PFSK-1 (cell line): ENCODE measurements at regions not wholly inside any gene's neighbourhood (a gene's known extent, or its start where the extent isn't known, plus 50 kb on each side); places are given as distances from the start of the nearest gene placed in this dataset.

ENCODE experiments used
- FOXP2 ChIP-seq: optimal IDR thresholded peaks from 2 replicates; pipeline ENCODE3; 2011; ENCODE audit warnings: borderline replicate concordance, control low read depth, inconsistent platforms; ENCODE audit not compliant: insufficient read depth; ENCODE audit errors: extremely low read length, extremely low read depth
- POLR2AphosphoS5 ChIP-seq: IDR thresholded peaks from 2 replicates; pipeline ENCODE4 v1.6.1; 2012; ENCODE audit warnings: low read depth, mild to moderate bottlenecking, control low read depth, low read length, moderate library complexity
- REST ChIP-seq, 2 experiments: IDR thresholded peaks; 2 replicates each; pipeline versions ENCODE4 v1.6.1 to v1.8.0; 2011 to 2012; ENCODE audit warnings: low read depth in 2 of 2, low read length in 2 of 2, control low read depth in 1 of 2, inconsistent platforms in 1 of 2, mild to moderate bottlenecking in 1 of 2, moderate library complexity in 1 of 2; ENCODE audit not compliant: insufficient read depth in 1 of 2
- SIN3A ChIP-seq: IDR thresholded peaks from 2 replicates; pipeline ENCODE4 v1.6.1; 2012; ENCODE audit warnings: mild to moderate bottlenecking, low read length, moderate library complexity, borderline replicate concordance; ENCODE audit not compliant: insufficient read depth
- TAF1 ChIP-seq: IDR thresholded peaks from 2 replicates; pipeline ENCODE4 v1.6.1; 2012; ENCODE audit warnings: low read length, control low read depth, borderline replicate concordance; ENCODE audit not compliant: insufficient read depth

GRCh38 chr5:152171888-152172287 is 233.2 kb downstream of the NMUR2 start:
- no peak for TF ChIP-seq POLR2AphosphoS5

- TF ChIP-seq POLR2AphosphoS5 (no peak), FOXP2 (no peak), SIN3A (no peak), REST (IDR thresholded peaks at IDR 0.05; ENCODE audit: insufficient read depth in 1 of 2, low read depth in 2 of 2, low read length in 2 of 2) (no peak), TAF1 (no peak)
These were observed 234.7 kb downstream of the NMUR2 start for GRCh38 chr5:152170350-152170749.

- TF ChIP-seq SIN3A, result no peak
- no peak for TF ChIP-seq REST (IDR thresholded peaks at IDR 0.05; ENCODE audit: insufficient read depth in 1 of 2, low read depth in 2 of 2, low read length in 2 of 2)
- no peak for TF ChIP-seq POLR2AphosphoS5
- no peak for TF ChIP-seq FOXP2
- TF ChIP-seq TAF1, result no peak
These were observed 240.2 kb upstream of the GLRA1 start for GRCh38 chr5:152164860-152165259.

GRCh38 chr5:152151940-152152339 is 227.3 kb upstream of the GLRA1 start:
- TF ChIP-seq TAF1 (no peak), SIN3A (no peak), POLR2AphosphoS5 (no peak), REST (IDR thresholded peaks at IDR 0.05; ENCODE audit: insufficient read depth in 1 of 2, low read depth in 2 of 2, low read length in 2 of 2) (no peak), FOXP2 (no peak)

- no peak for TF ChIP-seq POLR2AphosphoS5
- no peak for TF ChIP-seq TAF1
- no peak for TF ChIP-seq FOXP2
- no peak for TF ChIP-seq REST (IDR thresholded peaks at IDR 0.05; ENCODE audit: insufficient read depth in 1 of 2, low read depth in 2 of 2, low read length in 2 of 2)
- no peak for TF ChIP-seq SIN3A
These were observed 226.5 kb upstream of the GLRA1 start for GRCh38 chr5:152151113-152151512.

GRCh38 chr5:152147286-152147685 is 222.6 kb upstream of the GLRA1 start:
- TF ChIP-seq TAF1, result no peak
